ENCODE measurements at regions not wholly inside any gene's neighbourhood (a gene's known extent, or its start where the extent isn't known, plus 50 kb on each side); places are given as distances from the start of the nearest gene placed in this dataset.

- no peak for DNase-seq
Observed at GRCh38 chr10:94085766-94086437, 92.2 kb downstream of the PLCE1 start.

- DNase-seq, result no peak
Observed at GRCh38 chr10:94088926-94089381, 95.2 kb downstream of the PLCE1 start.

- no peak for DNase-seq
Observed at GRCh38 chr10:94091649-94092048, 97.9 kb downstream of the PLCE1 start.

GRCh38 chr10:94092848-94093247, 99.1 kb downstream of the PLCE1 start:
- DNase-seq, result no peak

GRCh38 chr10:94093286-94093905, 99.7 kb downstream of the PLCE1 start:
- no peak for DNase-seq

- no peak for DNase-seq
Observed at GRCh38 chr10:94094540-94094939, 100.8 kb downstream of the PLCE1 start.

GRCh38 chr10:94097656-94098055, 103.9 kb downstream of the PLCE1 start:
- no peak for DNase-seq

- DNase-seq, result no peak
Observed at GRCh38 chr10:94098896-94099295, 105.2 kb downstream of the PLCE1 start.

GRCh38 chr10:94101894-94102293, 108.2 kb downstream of the PLCE1 start:
- no peak for DNase-seq

GRCh38 chr10:94102436-94102835, 108.7 kb downstream of the PLCE1 start:
- DNase-seq, result no peak

GRCh38 chr10:94103192-94103591, 109.5 kb downstream of the PLCE1 start:
- DNase-seq, result no peak

- DNase-seq, result no peak
Observed at GRCh38 chr10:94103801-94104221, 110.1 kb downstream of the PLCE1 start.

GRCh38 chr10:94104316-94105000, 110.7 kb downstream of the PLCE1 start:
- no peak for DNase-seq

- DNase-seq, result no peak
Observed at GRCh38 chr10:94105226-94105625, 111.5 kb downstream of the PLCE1 start.

GRCh38 chr10:94107191-94107590, 113.5 kb downstream of the PLCE1 start:
- no peak for DNase-seq

- DNase-seq, result no peak
Observed at GRCh38 chr10:94108200-94108599, 114.5 kb downstream of the PLCE1 start.

GRCh38 chr10:94111367-94111766, 117.6 kb downstream of the PLCE1 start:
- no peak for DNase-seq

- no peak for DNase-seq
Observed at GRCh38 chr10:94112321-94112720, 118.6 kb downstream of the PLCE1 start.

- no peak for DNase-seq
Observed at GRCh38 chr10:94115725-94116124, 122.0 kb downstream of the PLCE1 start.

- no peak for DNase-seq
Observed at GRCh38 chr10:94116848-94117247, 123.1 kb downstream of the PLCE1 start.

GRCh38 chr10:94122211-94122610, 128.5 kb downstream of the PLCE1 start:
- DNase-seq, result no peak

GRCh38 chr10:94123258-94123995, 129.7 kb downstream of the PLCE1 start:
- no peak for DNase-seq
